HL-60/S4 (cell line): ENCODE measurements at regions not wholly inside any gene's neighbourhood (a gene's known extent, or its start where the extent isn't known, plus 50 kb on each side); places are given as distances from the start of the nearest gene placed in this dataset.

Experiments used
- in situ Hi-C: fragments of 300-500 bp; cut with MboI; formaldehyde crosslinking; loops from 2 replicates; pipeline ENCODE4 v1.14.3; 2022; ENCODE audit warnings: low sequenced_read_pairs

- in situ Hi-C loops: no loop called here
Measured at GRCh38 chr15:93182703-93183205, 93.7 kb upstream of the RGMA start.

- in situ Hi-C loops: no loop called here
Measured at GRCh38 chr15:93180656-93181055, 91.6 kb upstream of the RGMA start.

- in situ Hi-C loops: no loop called here
Measured at GRCh38 chr15:93180128-93180527, 91.1 kb upstream of the RGMA start.

GRCh38 chr15:93179700-93180102 is 90.7 kb upstream of the RGMA start:
- in situ Hi-C loops: no loop called here

- in situ Hi-C loops: no loop called here
Measured at GRCh38 chr15:93179072-93179471, 90.1 kb upstream of the RGMA start.

GRCh38 chr15:93178371-93178770 is 89.4 kb upstream of the RGMA start:
- in situ Hi-C loops: no loop called here

- in situ Hi-C loops: no loop called here
Measured at GRCh38 chr15:93176065-93176464, 87.1 kb upstream of the RGMA start.

GRCh38 chr15:93174836-93175235 is 85.8 kb upstream of the RGMA start:
- in situ Hi-C loops: no loop called here

GRCh38 chr15:93173369-93173768 is 84.4 kb upstream of the RGMA start:
- in situ Hi-C loops: no loop called here

- in situ Hi-C loops: no loop called here
Measured at GRCh38 chr15:93171476-93171875, 82.5 kb upstream of the RGMA start.

GRCh38 chr15:93170329-93170728 is 81.3 kb upstream of the RGMA start:
- in situ Hi-C loops: no loop called here

GRCh38 chr15:93168910-93169309 is 79.9 kb upstream of the RGMA start:
- in situ Hi-C loops: no loop called here

GRCh38 chr15:93167291-93167690 is 78.3 kb upstream of the RGMA start:
- in situ Hi-C loops: no loop called here

- in situ Hi-C loops: no loop called here
Measured at GRCh38 chr15:93166675-93167074, 77.7 kb upstream of the RGMA start.

GRCh38 chr15:93165734-93166470 is 76.9 kb upstream of the RGMA start:
- in situ Hi-C loops: no loop called here

GRCh38 chr15:93164409-93164808 is 75.4 kb upstream of the RGMA start:
- in situ Hi-C loops: no loop called here

- in situ Hi-C loops: no loop called here
Measured at GRCh38 chr15:93162560-93162959, 73.5 kb upstream of the RGMA start.

GRCh38 chr15:93159930-93160329 is 70.9 kb upstream of the RGMA start:
- in situ Hi-C loops: no loop called here

GRCh38 chr15:93158097-93158900 is 69.3 kb upstream of the RGMA start:
- in situ Hi-C loops: no loop called here

GRCh38 chr15:93154666-93155065 is 65.7 kb upstream of the RGMA start:
- in situ Hi-C loops: no loop called here

- in situ Hi-C loops: no loop called here
Measured at GRCh38 chr15:93152951-93153350, 63.9 kb upstream of the RGMA start.

- in situ Hi-C loops: no loop called here
Measured at GRCh38 chr15:93152360-93152759, 63.3 kb upstream of the RGMA start.
